Hepatocyte (in vitro differentiated cells): ENCODE measurements at regions not wholly inside any gene's neighbourhood (a gene's known extent, or its start where the extent isn't known, plus 50 kb on each side); places are given as distances from the start of the nearest gene placed in this dataset.

ENCODE experiments used
- EZH2 ChIP-seq: fragments of 200-600 bp; sonication (generic); IDR thresholded peaks from 2 replicates; pipeline ENCODE4 v1.6.1; 2016; ENCODE audit warnings: antibody characterized with exemption, mild to moderate bottlenecking, borderline replicate concordance
- EZH2phosphoT487 ChIP-seq: fragments of 200-600 bp; sonication (generic); IDR thresholded peaks from one replicate; pipeline ENCODE4 v1.6.1; 2018; ENCODE audit warnings: antibody characterized with exemption, mild to moderate bottlenecking, low read depth, moderate library complexity; ENCODE audit not compliant: unreplicated experiment, severe bottlenecking
- TF ChIP-seq, protein P1 (sequence below): fragments of 200-600 bp; sonication (generic); IDR thresholded peaks from 2 replicates; pipeline ENCODE4 v1.5.1; 2016; ENCODE audit warnings: antibody characterized with exemption, mild to moderate bottlenecking; ENCODE audit not compliant: poor library complexity

DNA sequence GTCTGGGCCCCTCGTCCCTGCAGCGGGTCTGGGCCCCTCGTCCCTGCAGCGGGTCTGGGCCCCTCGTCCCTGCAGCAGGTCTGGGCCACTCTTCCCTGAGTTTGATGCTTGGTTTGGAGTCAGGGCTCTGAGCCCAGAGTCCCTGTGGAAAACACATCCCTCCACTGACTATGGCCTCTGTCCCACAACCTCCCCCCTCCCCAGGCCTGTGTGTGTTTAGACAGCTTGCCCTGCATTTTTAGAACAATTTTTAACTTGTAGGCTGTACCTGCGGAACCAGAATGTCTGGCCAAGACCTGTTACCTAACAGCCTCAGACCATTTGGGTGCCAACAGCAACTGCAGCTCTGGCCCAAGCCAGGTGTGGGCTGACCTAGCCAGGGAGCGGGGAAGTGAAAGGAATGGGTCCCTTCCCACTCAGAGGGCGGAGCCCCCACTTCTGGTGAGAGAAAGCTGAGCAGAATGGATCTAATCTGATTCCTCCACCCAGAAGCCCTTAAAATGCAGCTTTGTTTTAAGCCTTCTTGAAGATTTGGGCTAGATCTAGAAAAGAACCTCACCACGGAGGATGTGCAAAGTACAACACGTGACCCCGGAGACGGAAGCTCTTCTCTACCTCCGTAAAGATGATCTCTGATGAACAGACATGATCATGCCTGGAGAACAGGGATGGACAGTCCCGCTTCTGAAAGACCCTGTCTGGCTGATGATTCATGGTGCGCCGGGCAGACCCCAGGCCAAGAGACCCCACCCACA is 60.5 kb upstream of the TFRC start:
- TF ChIP-seq EZH2phosphoT487 (no peak), EZH2 (no peak)
- TF ChIP-seq, protein P1, sequence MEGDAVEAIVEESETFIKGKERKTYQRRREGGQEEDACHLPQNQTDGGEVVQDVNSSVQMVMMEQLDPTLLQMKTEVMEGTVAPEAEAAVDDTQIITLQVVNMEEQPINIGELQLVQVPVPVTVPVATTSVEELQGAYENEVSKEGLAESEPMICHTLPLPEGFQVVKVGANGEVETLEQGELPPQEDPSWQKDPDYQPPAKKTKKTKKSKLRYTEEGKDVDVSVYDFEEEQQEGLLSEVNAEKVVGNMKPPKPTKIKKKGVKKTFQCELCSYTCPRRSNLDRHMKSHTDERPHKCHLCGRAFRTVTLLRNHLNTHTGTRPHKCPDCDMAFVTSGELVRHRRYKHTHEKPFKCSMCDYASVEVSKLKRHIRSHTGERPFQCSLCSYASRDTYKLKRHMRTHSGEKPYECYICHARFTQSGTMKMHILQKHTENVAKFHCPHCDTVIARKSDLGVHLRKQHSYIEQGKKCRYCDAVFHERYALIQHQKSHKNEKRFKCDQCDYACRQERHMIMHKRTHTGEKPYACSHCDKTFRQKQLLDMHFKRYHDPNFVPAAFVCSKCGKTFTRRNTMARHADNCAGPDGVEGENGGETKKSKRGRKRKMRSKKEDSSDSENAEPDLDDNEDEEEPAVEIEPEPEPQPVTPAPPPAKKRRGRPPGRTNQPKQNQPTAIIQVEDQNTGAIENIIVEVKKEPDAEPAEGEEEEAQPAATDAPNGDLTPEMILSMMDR: no peak
